CD4-positive, alpha-beta T cell (primary cell): ENCODE measurements at regions not wholly inside any gene's neighbourhood (a gene's known extent, or its start where the extent isn't known, plus 50 kb on each side); places are given as distances from the start of the nearest gene placed in this dataset.

Source experiments
- ATAC-seq: fragments of 200-7000 bp; cut with Tn5 transposase; one replicate; pipeline ENCODE4 v1.10.0; 2022; ENCODE audit warnings: mild to moderate bottlenecking; ENCODE audit not compliant: poor library complexity
- CTCF ChIA-PET: fragments of 350-600 bp; sonication (Branson Sonifier 250); formaldehyde crosslinking; loops from one replicate; lab custom pipeline; 2021; ENCODE audit warnings: antibody characterized with exemption, inconsistent platforms; lab: Charles Lee
- POLR2A ChIA-PET: fragments of 350-600 bp; sonication (Branson Sonifier 250); formaldehyde crosslinking; loops from one replicate; lab custom pipeline; 2021; ENCODE audit warnings: antibody characterized with exemption, inconsistent platforms; lab: Charles Lee
- DNase-seq, 14 experiments: peaks; one replicate each; pipeline ENCODE4 v3.0.0-alpha.2; 2013 to 2020; ENCODE audit warnings: mixed read lengths in 2 of 14
- H3K27ac ChIP-seq, 2 donors: one replicate each; pipeline versions ENCODE4 v1.5.1 to v1.7.0; 2013; ENCODE audit warnings: low read length in 2 of 2, low read depth in 1 of 2, mild to moderate bottlenecking in 1 of 2
- H3K27me3 ChIP-seq, 2 experiments: 1 replicate in 1 of 2; 2 replicates in 1 of 2; pipeline versions ENCODE4 v1.6.1 to v1.7.0; 2013; ENCODE audit warnings: low read length in 2 of 2, control low read depth in 1 of 2, mild to moderate bottlenecking in 1 of 2, moderate library complexity in 1 of 2; ENCODE audit not compliant: insufficient read depth in 2 of 2, control insufficient read depth in 1 of 2
- H3K36me3 ChIP-seq: one replicate; pipeline ENCODE4 v1.6.1; 2013; ENCODE audit warnings: low read length, control low read depth; ENCODE audit not compliant: insufficient read depth
- H3K4me1 ChIP-seq: one replicate; pipeline ENCODE4 v1.6.1; 2013; ENCODE audit warnings: low read length, control low read depth; ENCODE audit not compliant: insufficient read depth
- H3K4me3 ChIP-seq: one replicate; pipeline ENCODE4 v1.5.1; 2013; ENCODE audit warnings: mild to moderate bottlenecking, low read length, moderate library complexity
- H3K9me3 ChIP-seq, 2 experiments: 1 replicate in 1 of 2; 2 replicates in 1 of 2; pipeline versions ENCODE4 v1.6.1 to v1.7.0; 2013; ENCODE audit warnings: low read length in 2 of 2, mild to moderate bottlenecking in 2 of 2, control low read depth in 1 of 2, moderate library complexity in 1 of 2; ENCODE audit not compliant: control insufficient read depth in 1 of 2, insufficient read depth in 1 of 2
- H3K27ac Mint-ChIP-seq: one replicate; pipeline ENCODE4 v1.8.0; 2020; ENCODE audit warnings: mixed read lengths
- H3K27me3 Mint-ChIP-seq: one replicate; pipeline ENCODE4 v1.8.0; 2021; ENCODE audit warnings: mixed read lengths
- H3K36me3 Mint-ChIP-seq: one replicate; pipeline ENCODE4 v1.8.0; 2021; ENCODE audit warnings: low read depth, mixed read lengths
- H3K4me1 Mint-ChIP-seq: one replicate; pipeline ENCODE4 v1.8.0; 2021; ENCODE audit warnings: low read depth, mixed read lengths
- H3K4me3 Mint-ChIP-seq: one replicate; pipeline ENCODE4 v1.8.0; 2020; ENCODE audit warnings: mild to moderate bottlenecking, mixed read lengths
- H3K9me3 Mint-ChIP-seq: one replicate; pipeline ENCODE4 v1.8.0; 2020; ENCODE audit warnings: mixed read lengths
- CTCF ChIP-seq: fragments of 200-600 bp; IDR thresholded peaks from one replicate; pipeline ENCODE4 v1.8.0; 2022; ENCODE audit warnings: antibody characterized with exemption, mild to moderate bottlenecking
- intact Hi-C, 2 experiments: fragments of 100-400 bp; cut with DNase I in 1 of 2; cut with micrococcal nuclease in 1 of 2; formaldehyde crosslinking; loops; one replicate each; pipeline versions ENCODE4 v1.15.1 to v1.9.0; 2023 to 2025; cut with DNase I, micrococcal nuclease

GRCh38 chr18:67151366-67151765 lies 365.2 kb downstream of the DSEL start:
- no peak for ATAC-seq
- no peaks in the 10 kb centered on the region for H3K36me3 Mint-ChIP-seq

GRCh38 chr18:67145586-67146292 lies 370.8 kb downstream of the DSEL start:
- Histone ChIP-seq H3K27me3 (no peaks in the 10 kb centered on the region), H3K9me3 (no peaks in the 10 kb centered on the region), H3K4me1 (no peaks in the 10 kb centered on the region), H3K4me3 (no peak overlapping the region), H3K36me3 (no peaks in the 10 kb centered on the region), H3K27ac (no peak overlapping the region)
- ATAC-seq = no peak
- POLR2A ChIA-PET = no interaction called here
- H3K27ac Mint-ChIP-seq = no peak overlapping the region
- H3K27me3 Mint-ChIP-seq = no peaks in the 10 kb centered on the region
- intact Hi-C loops = no loop called here
- no peaks in the 10 kb centered on the region for H3K36me3 Mint-ChIP-seq
- TF ChIP-seq CTCF = no peak
- H3K4me1 Mint-ChIP-seq = no peaks in the 10 kb centered on the region
- no peaks in the 10 kb centered on the region for H3K9me3 Mint-ChIP-seq
- H3K4me3 Mint-ChIP-seq = no peak overlapping the region
- DNase-seq = no peak
- CTCF ChIA-PET = no interaction called here

More at GRCh38 chr18:67151366-67151765, 365.2 kb downstream of the DSEL start:
- no peak overlapping the region for H3K4me3 ChIP-seq
- ChIA-PET POLR2A (no interaction called here), CTCF (no interaction called here)
- Mint-ChIP-seq H3K27me3 (no peaks in the 10 kb centered on the region), H3K9me3 (no peaks in the 10 kb centered on the region), H3K27ac (no peak overlapping the region), H3K4me3 (no peak overlapping the region), H3K4me1 (no peaks in the 10 kb centered on the region)
- H3K27me3 ChIP-seq = no peaks in the 10 kb centered on the region
- no peak for TF ChIP-seq CTCF
- intact Hi-C loops = no loop called here
- no peak overlapping the region for H3K27ac ChIP-seq
- H3K4me1 ChIP-seq = no peaks in the 10 kb centered on the region
- DNase-seq = no peak
- H3K9me3 ChIP-seq = no peaks in the 10 kb centered on the region
- no peaks in the 10 kb centered on the region for H3K36me3 ChIP-seq

- H3K4me1 ChIP-seq = no peaks in the 10 kb centered on the region
- TF ChIP-seq CTCF = no peak
Measured at GRCh38 chr18:67144329-67144728, 372.2 kb downstream of the DSEL start.

More at GRCh38 chr18:67144329-67144728, 372.2 kb downstream of the DSEL start:
- Histone ChIP-seq H3K36me3 (no peaks in the 10 kb centered on the region), H3K27ac (no peak overlapping the region), H3K9me3 (no peaks in the 10 kb centered on the region), H3K4me3 (no peak overlapping the region), H3K27me3 (no peaks in the 10 kb centered on the region)
- Mint-ChIP-seq H3K4me1 (no peaks in the 10 kb centered on the region), H3K36me3 (no peaks in the 10 kb centered on the region), H3K9me3 (no peaks in the 10 kb centered on the region), H3K27ac (no peak overlapping the region), H3K27me3 (no peaks in the 10 kb centered on the region), H3K4me3 (no peak overlapping the region)
- ATAC-seq (no peak), DNase-seq (no peak)
- POLR2A ChIA-PET = no interaction called here
- intact Hi-C loops = no loop called here
- CTCF ChIA-PET = no interaction called here
